ENCODE measurements at regions not wholly inside any gene's neighbourhood (a gene's known extent, or its start where the extent isn't known, plus 50 kb on each side); places are given as distances from the start of the nearest gene placed in this dataset.

- peak; percentile 4 for DNase-seq (ENCODE audit: low read depth, low spot score)
These were observed 158.5 kb downstream of the HERPUD2 start for GRCh38 chr7:35536396-35536826.

GRCh38 chr7:35533902-35534301 is 161.0 kb downstream of the HERPUD2 start:
- DNase-seq (ENCODE audit: low read depth, low spot score), result no peak

- no peak for DNase-seq (ENCODE audit: low read depth, low spot score)
These were observed 164.5 kb downstream of the HERPUD2 start for GRCh38 chr7:35530124-35531109.

GRCh38 chr7:35529713-35530112 is 165.2 kb downstream of the HERPUD2 start:
- no peak for DNase-seq (ENCODE audit: low read depth, low spot score)

GRCh38 chr7:35528381-35528977 is 166.5 kb downstream of the HERPUD2 start:
- DNase-seq (ENCODE audit: low read depth, low spot score), result no peak

GRCh38 chr7:35526645-35527044 is 168.3 kb downstream of the HERPUD2 start:
- no peak for DNase-seq (ENCODE audit: low read depth, low spot score)

- DNase-seq (ENCODE audit: low read depth, low spot score), result no peak
These were observed 170.7 kb downstream of the HERPUD2 start for GRCh38 chr7:35524112-35524804.

- no peak for DNase-seq (ENCODE audit: low read depth, low spot score)
These were observed 171.6 kb downstream of the HERPUD2 start for GRCh38 chr7:35523292-35523691.

- DNase-seq (ENCODE audit: low read depth, low spot score), result no peak
These were observed 172.2 kb downstream of the HERPUD2 start for GRCh38 chr7:35522697-35523096.

- DNase-seq (ENCODE audit: low read depth, low spot score), result no peak
These were observed 173.0 kb downstream of the HERPUD2 start for GRCh38 chr7:35521941-35522340.

GRCh38 chr7:35520810-35521625 is 173.9 kb downstream of the HERPUD2 start:
- DNase-seq (ENCODE audit: low read depth, low spot score), result no peak

GRCh38 chr7:35519971-35520809 is 174.7 kb downstream of the HERPUD2 start:
- DNase-seq (ENCODE audit: low read depth, low spot score), result peak; percentile 81

- DNase-seq (ENCODE audit: low read depth, low spot score), result no peak
These were observed 176.2 kb downstream of the HERPUD2 start for GRCh38 chr7:35518767-35519166.

- no peak for DNase-seq (ENCODE audit: low read depth, low spot score)
These were observed 178.4 kb downstream of the HERPUD2 start for GRCh38 chr7:35516498-35516897.

- no peak for DNase-seq (ENCODE audit: low read depth, low spot score)
These were observed 181.1 kb downstream of the HERPUD2 start for GRCh38 chr7:35513828-35514227.

- DNase-seq (ENCODE audit: low read depth, low spot score), result no peak
These were observed 181.7 kb downstream of the HERPUD2 start for GRCh38 chr7:35513195-35513594.

GRCh38 chr7:35512716-35513115 is 182.2 kb downstream of the HERPUD2 start:
- DNase-seq (ENCODE audit: low read depth, low spot score), result no peak

GRCh38 chr7:35508623-35509400 is 186.1 kb downstream of the HERPUD2 start:
- no peak for DNase-seq (ENCODE audit: low read depth, low spot score)

- DNase-seq (ENCODE audit: low read depth, low spot score), result no peak
These were observed 189.9 kb downstream of the HERPUD2 start for GRCh38 chr7:35505066-35505465.

- no peak for DNase-seq (ENCODE audit: low read depth, low spot score)
These were observed 190.6 kb downstream of the HERPUD2 start for GRCh38 chr7:35504365-35504764.

Data from astrocyte of the hippocampus (primary cell).